ENCODE measurements at regions not wholly inside any gene's neighbourhood (a gene's known extent, or its start where the extent isn't known, plus 50 kb on each side); places are given as distances from the start of the nearest gene placed in this dataset.
A peak's percentile ranks its signal among the peaks of the same experiment; 100 is the strongest.

GRCh38 chr4:4759232-4759631, 100.2 kb upstream of the MSX1 start:
- no peak overlapping the region for H3K9ac ChIP-seq
- TF ChIP-seq CTCF (conservative IDR thresholded peaks at IDR 0.05; ENCODE audit: low read depth, low read length), result no peak
- no peaks in the 10 kb centered on the region for H3K36me3 ChIP-seq (ENCODE audit: insufficient read depth)
- peaks cover 20% of the 10 kb centered on the region for H3K4me1 ChIP-seq (ENCODE audit: low read depth, poor library complexity, severe bottlenecking)
- H4K20me1 ChIP-seq (ENCODE audit: insufficient read depth), result no peaks in the 10 kb centered on the region
- peak overlapping the region; percentile 33; the same call in 1 of the 2 replicates for H3K4me2 ChIP-seq
- no peak overlapping the region; the same call in 1 of the 2 replicates for H2AFZ ChIP-seq (ENCODE audit: low read depth)
- peak overlapping the region; percentile 65; the same call in 1 of the 2 replicates for H3K27ac ChIP-seq
- no peak overlapping the region for H3K4me3 ChIP-seq (IDR thresholded peaks at IDR 0.05; ENCODE audit: insufficient read depth, low read depth, low read length)
- no peaks in the 10 kb centered on the region for H3K27me3 ChIP-seq (ENCODE audit: insufficient read depth, low read depth)
- no peaks in the 10 kb centered on the region for H3K79me2 ChIP-seq (ENCODE audit: insufficient read depth, low read depth)

DNA sequence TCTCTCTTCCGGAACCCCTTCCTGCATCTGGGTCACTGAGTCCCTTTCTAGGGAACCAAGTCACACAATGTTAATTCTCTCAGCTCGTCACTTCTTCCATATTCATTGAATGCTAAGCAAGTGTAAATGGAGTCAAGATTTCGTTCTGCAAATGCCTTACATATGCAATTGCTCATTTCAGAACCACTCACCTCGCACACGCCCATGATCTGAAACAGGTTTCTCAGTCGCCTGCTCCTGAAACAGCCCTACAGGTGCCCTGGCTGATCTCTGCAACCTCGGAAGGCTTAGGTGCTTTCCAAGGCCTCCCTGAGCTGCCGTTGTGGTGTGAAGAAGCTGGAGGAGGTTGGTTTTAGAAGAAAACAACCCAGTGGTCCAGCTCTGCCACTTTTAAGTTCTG, 100.8 kb upstream of the MSX1 start:
- H3K9ac ChIP-seq, result no peak overlapping the region
- no peaks in the 10 kb centered on the region for H4K20me1 ChIP-seq (ENCODE audit: insufficient read depth)
- H3K4me1 ChIP-seq (ENCODE audit: low read depth, poor library complexity, severe bottlenecking), result peaks cover 20% of the 10 kb centered on the region
- TF ChIP-seq CTCF (conservative IDR thresholded peaks at IDR 0.05; ENCODE audit: low read depth, low read length), result no peak
- H3K36me3 ChIP-seq (ENCODE audit: insufficient read depth), result no peaks in the 10 kb centered on the region
- H3K4me3 ChIP-seq (IDR thresholded peaks at IDR 0.05; ENCODE audit: insufficient read depth, low read depth, low read length), result no peak overlapping the region
- no peaks in the 10 kb centered on the region for H3K79me2 ChIP-seq (ENCODE audit: insufficient read depth, low read depth)
- H2AFZ ChIP-seq (ENCODE audit: low read depth), result no peak overlapping the region; the same call in 1 of the 2 replicates
- H3K27me3 ChIP-seq (ENCODE audit: insufficient read depth, low read depth), result no peaks in the 10 kb centered on the region
- H3K27ac ChIP-seq, result peak overlapping the region; percentile 65; the same call in 1 of the 2 replicates
- H3K4me2 ChIP-seq, result peak overlapping the region; percentile 33; the same call in 1 of the 2 replicates

- no peak overlapping the region for H3K27ac ChIP-seq
- no peak overlapping the region for H2AFZ ChIP-seq (ENCODE audit: low read depth)
- no peaks in the 10 kb centered on the region for H3K79me2 ChIP-seq (ENCODE audit: insufficient read depth, low read depth)
- H3K9ac ChIP-seq, result no peak overlapping the region
- H3K27me3 ChIP-seq (ENCODE audit: insufficient read depth, low read depth), result no peaks in the 10 kb centered on the region
- no peaks in the 10 kb centered on the region for H4K20me1 ChIP-seq (ENCODE audit: insufficient read depth)
- no peaks in the 10 kb centered on the region for H3K36me3 ChIP-seq (ENCODE audit: insufficient read depth)
- H3K4me1 ChIP-seq (ENCODE audit: low read depth, poor library complexity, severe bottlenecking), result peaks cover 20% of the 10 kb centered on the region
- H3K4me2 ChIP-seq, result no peak overlapping the region
- no peak for TF ChIP-seq CTCF (conservative IDR thresholded peaks at IDR 0.05; ENCODE audit: low read depth, low read length)
- H3K4me3 ChIP-seq (IDR thresholded peaks at IDR 0.05; ENCODE audit: insufficient read depth, low read depth, low read length), result no peak overlapping the region
Measured at GRCh38 chr4:4755306-4755705, 104.2 kb upstream of the MSX1 start.

GRCh38 chr4:4754641-4755040, 104.8 kb upstream of the MSX1 start:
- no peak overlapping the region for H3K4me2 ChIP-seq
- no peak overlapping the region for H3K9ac ChIP-seq
- H3K79me2 ChIP-seq (ENCODE audit: insufficient read depth, low read depth), result no peaks in the 10 kb centered on the region
- no peak for TF ChIP-seq CTCF (conservative IDR thresholded peaks at IDR 0.05; ENCODE audit: low read depth, low read length)
- H3K4me3 ChIP-seq (IDR thresholded peaks at IDR 0.05; ENCODE audit: insufficient read depth, low read depth, low read length), result no peak overlapping the region
- H4K20me1 ChIP-seq (ENCODE audit: insufficient read depth), result no peaks in the 10 kb centered on the region
- no peaks in the 10 kb centered on the region for H3K27me3 ChIP-seq (ENCODE audit: insufficient read depth, low read depth)
- no peak overlapping the region for H2AFZ ChIP-seq (ENCODE audit: low read depth)
- no peaks in the 10 kb centered on the region for H3K36me3 ChIP-seq (ENCODE audit: insufficient read depth)
- no peak overlapping the region for H3K27ac ChIP-seq
- peaks cover 19% of the 10 kb centered on the region for H3K4me1 ChIP-seq (ENCODE audit: low read depth, poor library complexity, severe bottlenecking)
